Fibroblast of peridontal ligament (primary cell): ENCODE measurements at regions not wholly inside any gene's neighbourhood (a gene's known extent, or its start where the extent isn't known, plus 50 kb on each side); places are given as distances from the start of the nearest gene placed in this dataset.

Experiments used
- DNase-seq: peaks from one replicate; pipeline ENCODE4 v3.0.0-alpha.2; 2010; ENCODE audit errors: extremely low read depth

DNA sequence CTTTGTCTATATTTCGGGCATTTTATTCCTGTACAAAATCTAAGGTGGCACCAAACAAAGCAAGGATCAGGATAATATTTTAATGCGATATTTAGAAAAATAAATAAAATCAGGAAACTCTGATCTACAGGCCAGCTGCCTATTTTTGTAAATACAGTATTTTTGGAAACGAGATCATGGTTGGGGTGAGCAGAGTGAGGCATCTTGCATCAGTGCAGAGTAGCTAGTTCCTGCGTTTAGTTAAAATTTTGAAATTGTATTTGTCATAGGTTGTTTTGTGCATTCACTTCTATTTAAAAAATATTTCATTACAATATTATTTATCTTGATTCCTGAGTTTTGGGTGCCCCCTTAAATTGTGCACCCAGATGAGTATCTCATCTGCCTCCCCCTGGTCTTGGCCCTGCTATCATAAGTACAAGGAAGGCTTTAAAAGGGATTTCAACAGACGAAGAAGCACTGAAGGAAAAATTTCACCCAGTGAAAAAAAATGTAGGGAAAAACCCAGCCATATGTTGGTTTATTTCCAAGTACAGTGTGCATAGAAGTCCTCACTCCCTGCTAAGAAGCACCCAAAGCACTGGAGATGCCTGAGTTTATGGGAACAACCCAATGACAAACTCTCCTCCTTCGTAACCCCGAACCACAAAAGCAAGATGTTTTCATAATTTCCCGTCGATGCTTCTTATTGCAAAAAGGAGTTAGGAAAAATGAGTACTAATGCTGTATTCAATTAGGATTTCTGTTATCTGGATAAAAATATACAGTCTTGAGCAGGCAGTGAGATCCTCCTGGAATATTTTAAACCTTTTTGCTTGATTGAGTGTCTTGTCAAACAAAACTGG lies 304.7 kb upstream of the CLINT1 start:
- peak; percentile 54 for DNase-seq

DNA sequence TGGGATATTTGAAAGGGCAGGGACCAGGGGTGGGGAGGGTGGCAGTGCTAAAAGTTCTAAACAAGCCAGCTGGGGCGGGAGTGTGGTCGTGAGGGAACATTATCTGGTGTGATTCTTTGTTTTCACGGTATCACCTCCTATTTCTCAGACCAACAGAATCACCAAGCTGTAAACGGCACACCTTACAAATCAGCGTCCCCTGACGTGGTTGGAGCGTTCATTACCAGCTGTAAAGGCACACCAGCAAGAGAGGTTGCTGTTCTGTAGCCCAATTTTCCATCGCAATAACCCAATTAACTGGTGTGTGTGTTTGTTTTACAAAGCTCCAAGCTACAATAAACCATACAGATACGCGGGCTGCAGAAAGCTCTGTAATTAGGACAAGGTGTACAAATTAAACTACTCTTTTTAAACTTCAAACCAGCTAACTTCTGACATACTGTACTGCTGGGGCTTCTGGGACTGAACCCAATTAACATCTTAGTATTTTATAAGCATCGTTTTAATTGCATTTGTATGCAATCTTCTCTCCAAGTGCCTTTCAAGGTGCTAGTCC lies 303.6 kb upstream of the CLINT1 start:
- no peak for DNase-seq

DNA sequence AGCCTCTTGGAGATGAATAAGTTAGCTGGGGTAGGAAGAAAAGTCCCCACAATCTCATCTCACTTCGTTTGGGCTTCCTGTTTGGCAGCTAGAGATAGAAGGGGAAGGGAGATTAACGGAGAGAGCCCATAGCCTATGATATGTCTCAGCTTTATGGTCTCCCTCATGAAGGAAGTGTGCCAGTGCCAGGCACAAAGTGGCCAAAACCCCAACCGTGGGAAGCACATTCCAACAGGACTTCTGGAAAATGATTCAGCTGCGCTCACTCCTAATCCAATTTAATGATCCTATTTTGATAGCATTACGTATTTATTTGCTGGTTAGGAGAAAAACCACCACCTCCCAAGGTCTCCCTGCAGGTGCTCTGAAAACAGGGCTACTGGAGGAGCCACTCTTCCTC lies 303.1 kb upstream of the CLINT1 start:
- DNase-seq: no peak

DNA sequence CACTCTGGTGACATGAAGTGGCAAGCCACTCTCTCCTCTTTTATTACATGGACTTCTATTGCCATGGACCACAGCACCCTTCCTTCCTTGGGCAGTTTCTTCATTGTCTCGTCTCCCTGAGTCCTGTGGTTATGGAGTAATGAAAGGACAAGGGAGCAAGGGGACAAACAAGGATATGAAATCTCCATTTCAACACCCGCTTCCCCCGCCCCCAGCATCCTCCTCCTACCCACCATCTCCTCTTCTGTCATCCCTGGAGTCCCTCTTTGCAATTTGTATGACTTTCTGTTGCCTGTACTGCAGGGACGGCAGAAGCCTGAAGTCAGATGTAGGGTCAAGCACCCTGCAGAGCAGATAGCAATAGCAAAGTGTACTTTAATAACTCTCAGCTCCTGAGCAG lies 300.7 kb upstream of the CLINT1 start:
- DNase-seq: no peak

DNA sequence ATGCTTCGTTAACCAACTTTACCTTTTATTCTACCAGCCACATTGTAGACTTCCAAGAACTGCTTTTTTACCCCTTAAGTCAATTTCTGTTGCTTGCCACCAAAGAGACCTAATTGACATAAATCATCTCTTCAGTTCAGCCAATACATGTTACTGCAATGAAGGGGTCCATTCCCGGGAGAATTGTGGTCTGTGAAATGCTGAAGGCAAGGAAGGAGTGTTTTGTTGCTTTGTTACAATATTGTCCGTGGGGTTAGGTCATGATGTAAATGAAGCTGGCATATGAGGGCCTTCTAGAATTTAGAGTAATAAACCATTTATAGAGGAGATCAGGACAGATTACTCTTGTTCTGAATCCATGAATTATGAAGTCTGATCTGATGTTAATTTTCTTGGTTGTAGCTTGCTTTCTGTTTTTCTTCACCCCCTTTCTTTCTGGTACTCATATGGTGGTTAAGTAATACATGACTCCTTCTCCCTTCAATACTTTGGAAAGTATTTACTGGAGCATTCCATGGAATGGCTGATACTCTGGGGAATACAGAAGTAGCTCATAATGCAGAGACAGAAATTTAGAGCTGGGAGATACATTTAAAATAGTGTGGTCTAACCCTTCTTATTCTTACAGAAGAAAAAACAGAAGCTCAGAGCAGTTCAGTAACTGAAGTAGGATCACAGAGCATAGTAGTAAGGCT lies 297.0 kb upstream of the CLINT1 start:
- DNase-seq: peak; percentile 70

DNA sequence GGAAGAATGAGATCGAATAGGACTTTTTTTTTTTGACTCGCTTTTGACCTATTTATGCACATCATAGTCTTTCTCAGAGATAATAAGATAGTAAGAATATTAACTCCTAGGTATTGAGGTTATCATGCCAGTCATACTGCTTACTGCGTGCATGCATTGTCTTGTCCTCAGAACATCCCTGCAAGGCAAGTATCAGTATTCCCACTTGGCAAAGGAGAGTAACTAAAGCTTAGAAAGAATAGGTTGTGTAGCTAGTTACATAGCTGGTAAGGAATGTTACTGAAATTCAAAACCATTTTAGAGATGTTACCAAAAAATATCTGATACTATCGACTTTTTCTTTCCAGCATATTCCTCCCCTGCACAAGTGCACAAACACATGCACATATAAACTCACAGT lies 296.1 kb upstream of the CLINT1 start:
- DNase-seq: peak; percentile 35

DNA sequence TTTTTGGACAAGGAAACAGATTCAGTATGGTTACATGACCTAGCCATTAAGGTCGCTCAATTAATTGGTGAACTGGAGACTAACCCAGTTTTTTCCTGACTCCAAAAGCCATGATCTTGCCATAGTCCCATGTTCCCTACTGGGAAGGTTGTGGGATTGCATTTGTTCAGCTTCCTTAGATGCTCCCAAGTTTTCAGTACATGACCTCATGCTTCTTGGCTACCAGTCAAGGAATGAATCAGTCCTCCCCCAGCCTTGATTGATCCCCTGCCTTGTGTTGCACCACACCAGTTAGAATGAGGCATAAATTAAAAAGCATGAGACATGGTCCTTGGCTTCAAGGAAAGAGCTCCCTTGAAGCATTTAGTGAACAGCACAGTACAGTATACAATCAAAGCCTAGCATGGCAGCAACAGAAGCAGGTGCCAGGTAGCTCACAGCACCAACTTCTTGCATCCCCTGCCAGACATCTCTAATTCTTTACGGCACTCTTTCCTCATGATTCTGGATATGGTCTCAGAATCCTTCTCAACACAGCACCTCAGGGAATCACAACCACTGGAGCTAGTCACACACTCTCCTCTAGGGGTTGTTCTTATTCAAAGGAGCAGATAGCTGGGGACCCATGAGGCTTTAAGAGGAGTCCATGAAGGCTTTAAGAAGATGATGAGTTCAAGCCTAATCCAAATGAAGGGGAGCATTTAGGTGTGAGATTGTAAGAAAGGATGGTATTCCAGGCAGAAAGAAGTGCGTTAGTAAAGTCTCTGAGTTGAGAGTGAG lies 295.5 kb upstream of the CLINT1 start:
- peak; percentile 97 for DNase-seq

DNA sequence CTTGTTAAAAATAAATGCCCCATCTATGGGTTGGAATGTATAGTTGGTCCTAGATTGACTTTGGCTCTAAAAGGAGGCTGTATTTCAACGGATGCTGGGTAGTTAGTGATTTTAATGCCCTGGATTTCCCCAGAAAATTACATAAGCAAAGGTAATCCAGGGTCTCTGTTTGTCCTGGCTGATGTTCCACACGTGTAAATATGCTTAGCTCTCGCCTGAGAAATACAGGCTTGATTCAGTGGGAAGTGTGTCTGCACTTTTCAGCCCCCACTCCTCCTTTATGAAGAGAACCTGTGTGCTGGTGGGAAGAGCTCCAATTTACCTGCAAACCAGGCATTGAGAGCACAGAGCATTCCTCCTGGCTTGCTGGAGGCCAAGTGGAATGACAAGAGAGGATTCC lies 294.6 kb upstream of the CLINT1 start:
- no peak for DNase-seq

DNA sequence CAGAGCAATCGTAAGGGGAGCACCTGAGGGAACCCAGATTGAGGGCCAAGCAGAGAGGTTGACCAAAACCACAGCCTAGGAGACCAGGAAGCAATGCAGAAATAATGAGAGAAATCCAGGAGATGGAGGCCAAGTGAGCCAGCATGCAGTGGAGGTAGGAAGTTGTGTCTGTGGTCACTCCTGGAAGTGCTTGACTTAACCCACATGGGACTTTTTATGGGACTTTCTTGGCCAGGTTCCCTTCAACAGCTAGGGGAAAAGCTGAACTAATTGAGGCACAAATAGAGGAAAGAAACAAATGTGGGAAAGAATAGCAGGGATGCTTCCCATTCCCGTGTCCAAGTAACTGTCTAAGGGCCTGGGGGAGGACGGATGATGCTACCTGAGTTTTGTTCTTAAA lies 293.2 kb upstream of the CLINT1 start:
- no peak for DNase-seq

DNA sequence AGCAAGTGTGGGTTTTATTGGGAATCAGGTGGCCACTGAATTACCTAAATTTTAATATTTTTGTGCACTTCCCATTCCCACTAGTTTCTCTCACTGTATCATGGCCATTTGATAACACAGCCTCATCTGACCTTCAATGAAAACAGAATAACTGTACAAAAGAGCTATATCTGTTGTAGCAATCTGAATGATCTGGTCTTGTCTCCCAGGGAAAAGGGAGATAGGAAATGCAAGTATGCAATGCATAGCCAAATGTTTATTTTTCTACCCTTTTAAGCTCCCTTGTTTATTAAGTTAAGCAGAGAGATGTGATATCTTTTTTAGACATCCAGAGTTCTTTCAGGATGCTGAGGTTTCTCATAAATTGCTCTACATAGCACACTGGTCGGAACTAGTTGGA lies 288.3 kb upstream of the CLINT1 start:
- no peak for DNase-seq

DNA sequence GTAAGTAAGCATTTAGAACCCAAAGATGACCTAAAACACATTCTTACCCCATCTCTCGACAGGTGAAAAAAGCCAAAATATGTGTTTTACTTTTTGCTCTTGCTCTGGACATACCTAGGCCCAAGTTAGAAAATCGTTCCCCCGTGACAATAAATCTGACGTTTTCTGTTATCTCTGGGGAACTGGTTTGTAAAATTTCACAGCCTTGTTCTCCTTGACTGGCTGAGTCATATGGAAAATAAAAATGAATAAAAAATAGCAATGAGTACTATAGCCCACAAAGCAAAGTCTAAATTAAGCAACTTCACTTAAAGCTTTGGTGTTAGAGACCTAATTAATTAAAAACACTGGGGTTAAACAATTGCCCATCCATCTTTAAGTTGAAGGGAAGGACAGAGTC lies 286.9 kb upstream of the CLINT1 start:
- no peak for DNase-seq

DNA sequence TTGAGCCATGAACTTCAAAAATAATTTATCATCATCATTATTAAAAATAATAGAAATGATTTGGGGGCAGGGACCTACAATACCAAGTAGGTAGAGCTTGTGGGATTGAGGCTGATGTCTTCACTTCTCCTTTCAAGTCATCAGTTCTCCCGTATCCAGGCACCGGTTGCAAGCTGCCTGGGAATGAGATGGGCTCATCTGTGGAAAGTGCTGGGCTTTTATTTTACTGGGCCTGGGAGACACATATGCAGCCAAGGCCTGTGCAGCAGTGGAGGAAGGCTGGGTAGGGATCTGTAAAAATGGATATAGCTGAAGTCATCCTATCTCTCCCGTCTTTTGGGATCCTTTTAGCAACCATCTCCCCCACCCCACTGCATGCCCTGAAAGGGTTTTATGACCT lies 284.1 kb upstream of the CLINT1 start:
- DNase-seq: no peak

DNA sequence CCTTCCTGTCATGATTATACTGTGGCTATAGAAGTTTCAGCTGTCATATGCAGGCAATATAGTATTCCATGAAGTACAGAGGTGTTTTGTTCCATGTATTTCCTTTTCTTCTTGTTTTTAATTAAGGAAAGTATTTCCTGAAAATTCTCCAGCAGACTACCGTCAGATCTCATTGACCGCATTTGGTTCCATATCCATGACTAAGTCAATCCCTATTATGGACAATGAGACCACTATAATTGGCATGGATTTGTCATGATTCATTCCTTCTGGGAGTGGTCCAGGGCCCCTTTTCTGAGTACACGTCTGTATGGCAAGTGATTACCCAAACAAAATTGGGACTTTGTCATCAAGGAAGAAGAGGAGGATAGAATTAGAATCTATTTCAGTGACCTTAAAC lies 283.2 kb upstream of the CLINT1 start:
- peak; percentile 64 for DNase-seq

DNA sequence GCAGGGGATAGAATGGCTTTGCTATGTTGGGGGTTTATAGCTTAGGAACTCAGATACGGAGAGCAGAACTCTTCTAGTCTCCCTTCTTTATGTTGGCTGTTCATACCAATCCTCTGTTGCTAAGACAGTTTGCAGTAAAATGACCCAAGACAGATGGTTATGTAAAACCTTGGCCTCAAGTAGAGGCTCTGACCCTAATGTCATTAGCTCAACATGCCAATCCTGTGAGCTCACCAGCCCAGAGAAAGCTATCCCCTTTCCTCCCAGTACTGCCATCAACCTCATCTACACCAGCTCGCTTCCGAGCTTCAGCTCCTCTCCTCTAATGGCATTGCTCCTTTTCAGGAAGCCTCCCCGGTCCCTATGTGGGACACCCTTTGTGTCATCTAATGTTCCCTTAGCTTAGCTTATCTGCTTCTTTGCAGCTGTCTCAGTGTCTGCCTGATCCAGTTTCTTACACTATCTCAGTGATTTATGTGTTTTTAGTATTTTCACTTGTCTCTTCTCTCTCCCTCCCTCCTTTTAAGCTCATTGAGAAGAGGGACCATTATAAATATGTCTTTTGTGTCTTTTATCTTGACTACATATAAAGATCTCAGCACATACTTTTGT lies 281.3 kb upstream of the CLINT1 start:
- DNase-seq: peak; percentile 75

DNA sequence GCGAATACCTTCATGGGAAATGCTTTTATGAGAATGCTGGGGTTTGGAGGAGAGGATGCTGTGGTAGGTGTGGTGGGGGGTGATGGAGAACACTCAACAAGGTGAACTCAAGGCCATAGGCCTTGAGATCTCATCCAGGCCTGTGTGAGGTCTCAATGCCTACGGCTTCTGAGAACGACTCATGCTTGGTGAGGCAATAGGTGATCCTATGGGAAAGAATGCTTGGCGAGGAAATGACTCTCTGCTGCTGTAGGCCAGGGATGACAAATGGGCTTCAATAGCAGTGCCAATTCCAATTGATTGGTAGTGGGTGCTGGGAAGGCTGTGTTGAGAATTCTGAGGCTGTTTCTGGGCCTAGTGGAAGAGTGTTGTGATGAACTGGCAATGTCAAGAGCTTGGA lies 280.2 kb upstream of the CLINT1 start:
- DNase-seq: peak; percentile 80

DNA sequence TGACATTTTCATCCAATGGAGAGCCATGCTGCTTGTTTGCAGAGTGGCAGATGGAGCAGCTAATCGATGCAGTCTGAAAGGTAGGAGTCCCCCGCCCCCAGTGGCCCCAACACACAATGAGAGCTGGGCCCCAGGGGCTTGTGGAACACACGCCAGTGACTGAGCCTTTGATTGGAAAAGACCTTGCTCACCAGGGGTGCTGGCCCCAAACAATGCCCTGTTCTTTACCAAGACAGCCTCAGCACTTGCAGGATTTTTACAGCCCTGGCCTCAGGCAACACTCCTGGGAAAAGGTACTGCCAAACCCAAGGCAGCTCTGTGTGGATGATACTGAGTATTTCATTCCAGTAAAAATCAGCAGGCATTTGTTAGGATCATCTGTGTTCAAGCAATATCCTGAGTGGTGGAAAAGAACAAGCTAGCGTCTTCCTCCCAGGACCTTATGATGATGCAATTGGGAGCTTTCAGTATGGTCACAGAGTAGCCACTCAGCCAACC lies 276.8 kb upstream of the CLINT1 start:
- DNase-seq: no peak

DNA sequence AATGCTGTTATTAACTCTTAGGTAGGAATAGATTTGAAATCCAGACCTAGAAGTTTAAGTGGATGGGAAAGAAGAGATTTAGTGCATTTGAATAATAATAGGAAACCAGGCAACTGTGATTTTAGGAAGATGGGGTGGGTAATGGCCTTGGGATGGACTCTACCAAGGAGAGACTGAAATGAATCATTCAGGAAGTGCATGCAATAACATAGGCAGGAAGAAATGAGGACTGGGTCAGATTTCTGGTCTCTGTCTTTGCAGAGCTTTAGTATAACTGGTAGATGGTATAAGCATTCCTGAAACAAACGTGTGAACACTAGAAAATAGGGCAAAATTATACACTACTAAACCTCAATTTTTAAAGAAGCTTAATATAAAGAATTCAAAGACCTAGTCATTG lies 274.4 kb upstream of the CLINT1 start:
- DNase-seq: no peak

DNA sequence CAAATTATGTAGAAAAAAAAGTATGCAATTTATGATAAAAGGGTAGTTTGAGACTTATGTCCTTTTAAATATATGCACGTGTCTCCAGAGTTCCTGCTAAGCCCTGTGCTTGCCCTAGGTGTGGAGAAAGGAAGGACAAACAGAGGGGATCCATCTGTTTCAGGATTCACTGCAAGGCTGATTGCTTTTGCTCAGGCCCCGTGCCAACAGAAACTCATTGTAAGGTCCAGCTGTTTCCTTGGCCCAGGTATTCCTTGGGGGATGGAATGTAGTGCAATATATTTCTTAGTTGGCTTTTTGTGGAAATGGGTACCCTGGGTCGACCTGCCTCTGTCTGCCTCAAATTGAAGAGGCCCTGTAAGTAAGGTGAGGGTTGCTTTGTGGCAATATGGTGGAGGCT lies 268.6 kb upstream of the CLINT1 start:
- DNase-seq: no peak

DNA sequence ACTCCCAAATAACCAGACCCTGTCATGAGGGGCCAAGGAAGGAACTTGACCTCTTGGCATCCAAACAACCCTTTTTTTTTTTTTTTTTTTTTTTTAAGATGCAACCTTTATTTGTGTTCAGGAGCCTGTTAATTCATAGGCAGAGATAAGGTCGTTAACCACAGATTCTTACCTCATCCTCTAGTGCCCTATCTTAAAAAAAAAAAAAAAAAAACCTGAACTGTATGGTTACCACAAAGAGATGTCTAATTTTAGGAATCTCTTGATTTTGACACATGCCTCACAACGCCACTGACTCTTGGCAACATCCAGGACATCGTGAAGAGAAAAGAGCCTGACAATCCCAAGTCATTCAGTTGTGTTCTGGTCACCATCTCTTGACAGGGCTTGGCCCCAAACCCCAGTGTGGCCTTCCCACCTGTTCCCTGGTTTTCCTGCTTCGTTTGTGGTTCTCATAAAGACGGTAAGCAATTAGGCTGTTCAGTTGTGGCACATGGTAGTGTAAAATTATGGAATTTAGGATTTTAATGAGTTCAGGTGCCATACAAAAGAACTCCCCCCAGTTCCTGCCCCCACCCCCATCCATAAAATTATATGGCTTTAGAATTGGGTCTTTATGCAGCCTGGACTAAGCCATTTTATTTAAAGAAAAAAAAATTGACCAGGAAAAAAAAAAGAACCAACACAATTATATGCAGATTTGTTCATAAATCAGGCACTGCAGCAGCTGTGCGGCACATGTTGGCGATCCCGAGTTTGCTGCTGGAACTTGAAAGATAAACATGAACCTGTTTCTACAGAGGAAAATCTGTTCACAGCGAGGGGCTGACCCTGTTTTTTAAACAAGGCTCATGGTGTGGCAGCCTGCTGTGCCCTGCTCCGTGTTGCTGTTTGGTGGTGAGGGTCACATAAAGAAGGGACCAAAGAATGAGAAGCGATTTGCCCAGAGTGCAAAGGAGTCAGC lies 267.8 kb upstream of the CLINT1 start:
- no peak for DNase-seq

DNA sequence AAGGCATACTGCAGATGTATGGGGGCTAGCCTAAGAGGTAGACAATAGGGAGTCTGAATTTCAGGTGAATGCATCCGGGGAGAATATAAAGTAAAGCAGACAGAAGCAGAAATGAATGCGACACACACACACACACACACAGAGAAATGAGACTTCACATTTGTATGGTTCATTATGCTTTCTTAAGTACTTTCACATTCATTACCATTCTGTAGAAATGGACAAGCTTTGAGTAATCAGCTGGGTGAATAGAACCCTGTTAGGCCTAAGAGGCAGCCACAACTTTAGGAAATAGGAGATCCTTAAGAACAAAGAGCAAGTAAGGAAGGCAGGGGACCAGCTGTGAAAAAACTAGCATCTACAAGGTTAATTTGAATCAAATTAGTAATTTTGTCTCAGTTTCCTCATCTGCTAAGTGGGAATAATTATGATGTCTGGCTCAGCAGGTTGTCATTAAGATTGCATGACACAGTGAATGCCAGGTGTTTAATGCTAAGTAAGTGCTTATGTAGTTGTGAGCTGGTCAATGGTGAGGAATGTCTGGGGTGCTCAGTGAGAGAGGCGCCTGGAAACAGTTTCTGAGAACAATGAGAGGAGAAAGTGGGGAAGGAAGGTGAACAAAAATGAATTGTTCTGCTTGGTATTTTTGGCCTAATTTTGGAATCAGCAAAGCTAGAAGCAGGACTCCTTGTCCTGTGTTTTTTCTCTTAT lies 265.8 kb upstream of the CLINT1 start:
- no peak for DNase-seq
